ENCODE measurements at regions not wholly inside any gene's neighbourhood (a gene's known extent, or its start where the extent isn't known, plus 50 kb on each side); places are given as distances from the start of the nearest gene placed in this dataset.

- Histone ChIP-seq H3K9me2 (ENCODE audit: low read depth, low read length) (no peaks in the 10 kb centered on the region), H2AFZ (ENCODE audit: low read length) (no peak overlapping the region), H4K20me1 (ENCODE audit: insufficient read depth, low read length) (no peaks in the 10 kb centered on the region)
Measured at GRCh38 chr2:236335696-236336574, 71.7 kb upstream of the ASB18 start.

DNA sequence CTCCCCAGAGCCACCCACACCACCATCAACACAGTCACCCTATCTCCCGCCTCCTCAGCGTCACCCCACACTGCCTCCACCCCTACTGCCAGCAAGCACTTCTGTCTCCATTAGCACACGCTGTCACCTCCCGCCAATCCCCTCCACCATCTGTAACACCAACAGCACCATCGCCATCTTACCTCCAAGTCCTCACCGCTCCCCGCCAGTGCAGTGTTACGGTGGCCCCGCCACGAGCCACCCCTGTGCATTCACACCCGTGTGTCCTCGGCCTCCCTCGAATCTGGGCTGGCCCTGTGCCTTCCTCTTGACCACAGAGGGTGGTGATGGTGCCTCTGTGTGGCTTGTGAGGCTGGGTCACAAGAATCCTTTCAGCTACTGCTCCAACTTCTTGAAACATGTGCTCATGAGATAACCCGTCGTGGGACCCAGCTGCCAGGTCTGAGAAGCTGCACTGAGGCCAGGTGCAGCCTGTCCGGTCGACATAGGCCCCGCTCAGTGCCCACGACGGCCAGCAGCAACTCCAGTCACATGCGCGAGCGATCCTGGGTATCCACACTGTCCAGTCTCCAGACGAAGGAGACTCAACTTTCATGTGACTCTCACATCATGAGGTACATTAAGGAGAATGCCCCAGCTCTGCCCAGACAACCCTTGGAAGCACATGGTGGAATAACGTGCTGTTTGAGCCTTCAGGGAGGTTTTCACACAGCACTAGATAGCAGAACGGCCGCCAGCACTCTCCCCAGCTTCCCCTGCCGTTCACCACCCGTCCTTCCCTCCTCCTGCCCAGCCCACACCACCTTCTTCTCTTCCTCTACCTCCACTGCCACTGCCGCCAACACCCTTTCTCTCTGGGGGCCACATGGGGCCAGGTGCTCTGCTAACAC, 72.6 kb upstream of the ASB18 start:
- TF ChIP-seq CTCF (IDR thresholded peaks at IDR 0.05; ENCODE audit: low read length) (no peak), EZH2 (IDR thresholded peaks at IDR 0.05; ENCODE audit: borderline replicate concordance, low read length) (no peak)
- no peaks in the 10 kb centered on the region for H3K9me3 ChIP-seq (ENCODE audit: low read length)
- H3K9ac ChIP-seq (ENCODE audit: low read length), result no peak overlapping the region
- H3K27me3 ChIP-seq (ENCODE audit: insufficient read depth, low read length), result peaks cover 2% of the 10 kb centered on the region; the same call in 1 of the 2 replicates
- H3K4me1 ChIP-seq (ENCODE audit: insufficient read depth, low read length, severe bottlenecking), result no peaks in the 10 kb centered on the region
- no peak overlapping the region for H3K27ac ChIP-seq (ENCODE audit: low read depth, low read length, poor library complexity, severe bottlenecking)
- no peak overlapping the region for H3K4me3 ChIP-seq (ENCODE audit: low read depth, low read length, poor library complexity, severe bottlenecking)
- no peak overlapping the region for H3K4me2 ChIP-seq (ENCODE audit: low read length)
- H3F3A ChIP-seq (ENCODE audit: insufficient read depth, low read length), result no peaks in the 10 kb centered on the region
- H4K20me1 ChIP-seq (ENCODE audit: insufficient read depth, low read length), result no peaks in the 10 kb centered on the region
- no peaks in the 10 kb centered on the region for H3K9me2 ChIP-seq (ENCODE audit: low read depth, low read length)
- H3K79me2 ChIP-seq (ENCODE audit: insufficient read depth, low read length), result no peaks in the 10 kb centered on the region
- H3K36me3 ChIP-seq (ENCODE audit: insufficient read depth, low read length), result no peaks in the 10 kb centered on the region
- H2AFZ ChIP-seq (ENCODE audit: low read length), result no peak overlapping the region

More at GRCh38 chr2:236335696-236336574, 71.7 kb upstream of the ASB18 start:
- Histone ChIP-seq H3K36me3 (ENCODE audit: insufficient read depth, low read length) (no peaks in the 10 kb centered on the region), H3K27ac (ENCODE audit: low read depth, low read length, poor library complexity, severe bottlenecking) (no peak overlapping the region), H3K27me3 (ENCODE audit: insufficient read depth, low read length) (peaks cover 2% of the 10 kb centered on the region; the same call in 1 of the 2 replicates), H3K9me3 (ENCODE audit: low read length) (no peaks in the 10 kb centered on the region), H3K4me2 (ENCODE audit: low read length) (no peak overlapping the region), H3K9ac (ENCODE audit: low read length) (no peak overlapping the region), H3K4me1 (ENCODE audit: insufficient read depth, low read length, severe bottlenecking) (no peaks in the 10 kb centered on the region), H3F3A (ENCODE audit: insufficient read depth, low read length) (no peaks in the 10 kb centered on the region), H3K79me2 (ENCODE audit: insufficient read depth, low read length) (no peaks in the 10 kb centered on the region), H3K4me3 (ENCODE audit: low read depth, low read length, poor library complexity, severe bottlenecking) (no peak overlapping the region)
- no peak for TF ChIP-seq CTCF (IDR thresholded peaks at IDR 0.05; ENCODE audit: low read length)
- TF ChIP-seq EZH2 (IDR thresholded peaks at IDR 0.05; ENCODE audit: borderline replicate concordance, low read length), result no peak

- no peak overlapping the region for H2AFZ ChIP-seq (ENCODE audit: low read length)
- H3K79me2 ChIP-seq (ENCODE audit: insufficient read depth, low read length), result no peaks in the 10 kb centered on the region
- no peaks in the 10 kb centered on the region for H3K36me3 ChIP-seq (ENCODE audit: insufficient read depth, low read length)
- TF ChIP-seq CTCF (IDR thresholded peaks at IDR 0.05; ENCODE audit: low read length) (no peak), EZH2 (IDR thresholded peaks at IDR 0.05; ENCODE audit: borderline replicate concordance, low read length) (no peak)
- H3F3A ChIP-seq (ENCODE audit: insufficient read depth, low read length), result no peaks in the 10 kb centered on the region
- H3K27me3 ChIP-seq (ENCODE audit: insufficient read depth, low read length), result peaks cover 2% of the 10 kb centered on the region; the same call in 1 of the 2 replicates
- H3K27ac ChIP-seq (ENCODE audit: low read depth, low read length, poor library complexity, severe bottlenecking), result no peak overlapping the region
- no peak overlapping the region for H3K4me3 ChIP-seq (ENCODE audit: low read depth, low read length, poor library complexity, severe bottlenecking)
- no peaks in the 10 kb centered on the region for H3K9me2 ChIP-seq (ENCODE audit: low read depth, low read length)
- no peaks in the 10 kb centered on the region for H4K20me1 ChIP-seq (ENCODE audit: insufficient read depth, low read length)
- no peaks in the 10 kb centered on the region for H3K4me1 ChIP-seq (ENCODE audit: insufficient read depth, low read length, severe bottlenecking)
- H3K9me3 ChIP-seq (ENCODE audit: low read length), result no peaks in the 10 kb centered on the region
- no peak overlapping the region for H3K9ac ChIP-seq (ENCODE audit: low read length)
- no peak overlapping the region for H3K4me2 ChIP-seq (ENCODE audit: low read length)
Measured at GRCh38 chr2:236337465-236338325, 73.5 kb upstream of the ASB18 start.

Measured in OCI-LY1 (cell line).